ENCODE measurements at regions not wholly inside any gene's neighbourhood (a gene's known extent, or its start where the extent isn't known, plus 50 kb on each side); places are given as distances from the start of the nearest gene placed in this dataset.

DNA sequence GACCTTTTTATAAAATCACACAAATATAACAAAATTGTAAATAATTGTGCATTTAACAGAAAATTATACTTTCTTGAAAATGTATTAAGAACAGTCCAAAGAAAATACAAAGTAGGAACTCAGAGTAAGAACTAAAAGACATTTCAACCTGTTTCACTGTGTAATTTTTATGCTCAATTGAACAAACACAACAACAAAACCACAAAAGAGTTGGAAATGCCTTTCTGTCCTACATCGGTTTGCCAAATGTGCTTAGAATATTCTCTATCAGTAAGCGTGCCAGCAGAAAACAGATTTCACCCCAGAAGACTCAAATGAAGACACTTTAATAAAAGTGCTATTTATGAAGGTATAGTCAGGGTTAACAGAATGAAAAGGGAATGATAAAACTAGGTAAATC is 592.1 kb downstream of the PRELID2 start:
- intact Hi-C loops (cut with DNase I), result no loop called here
- TF ChIP-seq, protein P1, sequence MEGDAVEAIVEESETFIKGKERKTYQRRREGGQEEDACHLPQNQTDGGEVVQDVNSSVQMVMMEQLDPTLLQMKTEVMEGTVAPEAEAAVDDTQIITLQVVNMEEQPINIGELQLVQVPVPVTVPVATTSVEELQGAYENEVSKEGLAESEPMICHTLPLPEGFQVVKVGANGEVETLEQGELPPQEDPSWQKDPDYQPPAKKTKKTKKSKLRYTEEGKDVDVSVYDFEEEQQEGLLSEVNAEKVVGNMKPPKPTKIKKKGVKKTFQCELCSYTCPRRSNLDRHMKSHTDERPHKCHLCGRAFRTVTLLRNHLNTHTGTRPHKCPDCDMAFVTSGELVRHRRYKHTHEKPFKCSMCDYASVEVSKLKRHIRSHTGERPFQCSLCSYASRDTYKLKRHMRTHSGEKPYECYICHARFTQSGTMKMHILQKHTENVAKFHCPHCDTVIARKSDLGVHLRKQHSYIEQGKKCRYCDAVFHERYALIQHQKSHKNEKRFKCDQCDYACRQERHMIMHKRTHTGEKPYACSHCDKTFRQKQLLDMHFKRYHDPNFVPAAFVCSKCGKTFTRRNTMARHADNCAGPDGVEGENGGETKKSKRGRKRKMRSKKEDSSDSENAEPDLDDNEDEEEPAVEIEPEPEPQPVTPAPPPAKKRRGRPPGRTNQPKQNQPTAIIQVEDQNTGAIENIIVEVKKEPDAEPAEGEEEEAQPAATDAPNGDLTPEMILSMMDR (IDR thresholded peaks at IDR 0.05), result no peak

DNA sequence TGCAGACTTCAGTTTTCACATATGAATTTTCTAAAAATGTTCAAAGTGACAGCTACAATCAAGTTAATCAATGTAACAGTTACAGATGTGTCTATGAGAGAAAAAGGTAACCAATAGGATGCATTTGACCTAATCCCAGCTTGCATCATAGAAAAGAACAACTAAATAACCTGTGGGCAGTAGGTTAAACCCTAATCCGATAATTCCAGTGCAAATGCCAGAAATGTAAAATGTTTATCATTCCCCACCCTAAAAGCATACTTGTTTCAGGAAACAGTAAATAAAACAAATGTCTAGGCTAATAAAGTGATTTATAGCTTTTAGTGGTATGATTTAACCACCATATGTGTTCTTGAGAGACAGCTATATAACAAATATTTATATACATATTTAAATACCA is 592.6 kb downstream of the PRELID2 start:
- Histone ChIP-seq H3K27me3 (no peaks in the 10 kb centered on the region), H3K9me3 (no peaks in the 10 kb centered on the region), H3K36me3 (no peaks in the 10 kb centered on the region), H3K4me1 (peaks cover 0 to 9% of the 10 kb centered on the region in 2 donors), H3K27ac (no peak overlapping the region), H3K4me3 (no peak overlapping the region)
- intact Hi-C loops (cut with DNase I), result no loop called here
- TF ChIP-seq, protein P1 (IDR thresholded peaks at IDR 0.05), result no peak
- no peak for DNase-seq (ENCODE audit: low spot score in 2 of 2)

More for the DNA sequence above, 592.1 kb downstream of the PRELID2 start:
- Histone ChIP-seq H3K27ac (no peak overlapping the region), H3K4me1 (peaks cover 0 to 9% of the 10 kb centered on the region in 2 donors), H3K36me3 (no peaks in the 10 kb centered on the region), H3K27me3 (no peaks in the 10 kb centered on the region), H3K4me3 (no peak overlapping the region), H3K9me3 (no peaks in the 10 kb centered on the region)
- DNase-seq (ENCODE audit: low spot score in 2 of 2), result no peak

DNA sequence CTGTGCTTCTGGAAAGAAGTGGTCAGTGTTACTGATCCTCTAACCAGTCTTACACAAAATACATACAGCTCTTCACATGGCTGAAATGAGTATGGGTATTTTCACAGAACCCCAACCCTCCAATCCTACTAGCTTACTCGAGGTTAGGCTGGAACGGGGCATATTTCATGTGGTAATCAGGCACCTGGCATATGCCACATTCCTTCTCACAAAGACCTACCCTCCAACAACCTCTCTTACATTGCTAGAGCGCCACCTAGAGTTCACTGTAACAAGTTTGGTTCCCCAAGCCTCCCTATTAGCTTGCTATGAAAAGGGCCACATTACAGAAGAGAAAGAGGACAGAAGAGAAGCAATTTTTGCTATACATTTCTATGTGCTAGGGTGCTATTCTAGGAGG is 597.3 kb downstream of the PRELID2 start:
- Histone ChIP-seq H3K27ac (no peak overlapping the region), H3K36me3 (no peaks in the 10 kb centered on the region), H3K27me3 (no peaks in the 10 kb centered on the region), H3K4me3 (no peak overlapping the region), H3K4me1 (no peaks in the 10 kb centered on the region), H3K9me3 (no peaks in the 10 kb centered on the region)
- TF ChIP-seq, protein P1 (IDR thresholded peaks at IDR 0.05), result no peak
- no peak for DNase-seq (ENCODE audit: low spot score in 2 of 2)
- intact Hi-C loops (cut with DNase I), result no loop called here

DNA sequence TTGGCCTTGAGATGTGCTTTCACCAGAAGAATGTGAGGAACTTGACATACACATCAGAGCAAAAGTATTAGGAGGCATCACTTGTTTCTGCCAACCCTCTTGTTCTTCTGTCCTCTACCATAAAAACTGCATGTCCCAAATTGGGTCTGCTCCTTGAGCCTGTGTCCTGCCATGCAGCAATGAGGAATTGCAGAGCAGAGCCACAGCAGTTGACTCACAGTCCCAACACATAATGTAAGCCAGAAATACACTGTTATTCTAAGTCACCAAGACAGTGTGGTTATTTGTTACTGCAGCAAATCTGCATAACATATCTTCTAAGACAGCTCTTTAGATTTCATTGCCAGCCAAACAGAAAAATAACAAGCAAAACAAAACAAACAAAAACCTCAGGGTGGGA is 598.2 kb downstream of the PRELID2 start:
- TF ChIP-seq, protein P1 (IDR thresholded peaks at IDR 0.05), result no peak
- H3K36me3 ChIP-seq, result no peaks in the 10 kb centered on the region
- H3K27me3 ChIP-seq, result no peaks in the 10 kb centered on the region
- H3K9me3 ChIP-seq, result no peaks in the 10 kb centered on the region
- intact Hi-C loops (cut with DNase I), result no loop called here
- H3K4me3 ChIP-seq, result no peak overlapping the region
- H3K27ac ChIP-seq, result no peak overlapping the region
- no peaks in the 10 kb centered on the region for H3K4me1 ChIP-seq
- no peak for DNase-seq (ENCODE audit: low spot score in 2 of 2)

DNA sequence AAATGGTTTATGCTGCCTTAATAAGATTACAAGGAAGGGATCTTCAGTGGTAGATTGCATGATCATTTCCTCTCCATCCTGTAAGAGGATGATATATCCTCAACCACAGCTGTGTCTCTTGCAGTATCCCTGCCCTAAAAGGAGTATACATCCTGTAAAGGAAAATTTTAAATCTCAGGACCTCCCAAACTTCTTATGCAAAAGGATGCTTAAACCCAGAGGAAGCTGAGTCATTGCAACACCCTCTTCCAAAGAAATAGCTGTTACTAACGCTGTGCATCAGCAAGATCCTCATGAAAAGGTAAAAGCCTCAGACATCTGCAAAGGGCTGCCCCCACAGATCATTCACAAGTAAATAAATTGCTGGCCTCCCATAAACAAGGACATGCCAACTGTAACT is 599.0 kb downstream of the PRELID2 start:
- intact Hi-C loops (cut with DNase I), result no loop called here
- Histone ChIP-seq H3K36me3 (no peaks in the 10 kb centered on the region), H3K27me3 (no peaks in the 10 kb centered on the region), H3K4me3 (no peak overlapping the region), H3K27ac (no peak overlapping the region), H3K9me3 (no peaks in the 10 kb centered on the region), H3K4me1 (no peaks in the 10 kb centered on the region)
- TF ChIP-seq, protein P1 (IDR thresholded peaks at IDR 0.05), result no peak
- DNase-seq (ENCODE audit: low spot score in 2 of 2), result no peak

DNA sequence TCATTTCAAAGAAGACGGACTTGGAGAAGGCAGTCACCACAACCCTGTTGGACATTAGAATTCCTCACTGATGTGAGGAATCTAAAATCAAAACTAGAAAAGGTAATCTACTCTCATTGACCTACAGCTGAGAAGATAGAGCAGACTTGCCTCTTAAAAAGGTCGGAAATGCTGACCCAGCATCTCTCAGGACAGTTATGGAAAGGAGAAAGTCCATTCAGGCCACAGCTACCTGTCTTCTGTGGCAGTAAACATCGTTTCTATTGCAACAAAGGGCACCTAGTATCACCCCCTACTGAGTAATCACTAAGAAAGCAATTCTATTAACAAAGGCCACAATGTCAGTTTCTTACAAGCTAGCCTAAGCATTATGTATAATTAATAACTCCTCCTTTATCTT is 601.7 kb downstream of the PRELID2 start:
- Histone ChIP-seq H3K27ac (no peak overlapping the region), H3K36me3 (no peaks in the 10 kb centered on the region), H3K27me3 (no peaks in the 10 kb centered on the region), H3K9me3 (no peaks in the 10 kb centered on the region), H3K4me3 (no peak overlapping the region), H3K4me1 (no peaks in the 10 kb centered on the region)
- DNase-seq (ENCODE audit: low spot score in 2 of 2), result no peak
- intact Hi-C loops (cut with DNase I), result no loop called here
- TF ChIP-seq, protein P1 (IDR thresholded peaks at IDR 0.05), result no peak

Data from ascending aorta (tissue), 2 donors.